ENCODE measurements at regions not wholly inside any gene's neighbourhood (a gene's known extent, or its start where the extent isn't known, plus 50 kb on each side); places are given as distances from the start of the nearest gene placed in this dataset.

- DNase-seq (ENCODE audit: low spot score): no peak
- TF ChIP-seq CTCF (IDR thresholded peaks at IDR 0.05; ENCODE audit: borderline replicate concordance, control extremely low read depth, extremely low read depth, insufficient read depth, missing control alignments): no peak
- in situ Hi-C loops (cut with MboI; ENCODE audit: low sequenced_read_pairs, unreplicated experiment): no loop called here
Measured at GRCh38 chr10:36492590-36493515, 632.5 kb upstream of the ANKRD30A start.

GRCh38 chr10:36491926-36492325, 633.5 kb upstream of the ANKRD30A start:
- DNase-seq (ENCODE audit: low spot score): no peak
- in situ Hi-C loops (cut with MboI; ENCODE audit: low sequenced_read_pairs, unreplicated experiment): no loop called here
- TF ChIP-seq CTCF (IDR thresholded peaks at IDR 0.05; ENCODE audit: borderline replicate concordance, control extremely low read depth, extremely low read depth, insufficient read depth, missing control alignments): no peak

GRCh38 chr10:36489611-36490228, 635.7 kb upstream of the ANKRD30A start:
- DNase-seq (ENCODE audit: low spot score): no peak
- in situ Hi-C loops (cut with MboI; ENCODE audit: low sequenced_read_pairs, unreplicated experiment): no loop called here
- TF ChIP-seq CTCF (IDR thresholded peaks at IDR 0.05; ENCODE audit: borderline replicate concordance, control extremely low read depth, extremely low read depth, insufficient read depth, missing control alignments): no peak

GRCh38 chr10:36489181-36489580, 636.2 kb upstream of the ANKRD30A start:
- in situ Hi-C loops (cut with MboI; ENCODE audit: low sequenced_read_pairs, unreplicated experiment): no loop called here
- TF ChIP-seq CTCF (IDR thresholded peaks at IDR 0.05; ENCODE audit: borderline replicate concordance, control extremely low read depth, extremely low read depth, insufficient read depth, missing control alignments): no peak
- DNase-seq (ENCODE audit: low spot score): no peak

GRCh38 chr10:36488579-36488978, 636.8 kb upstream of the ANKRD30A start:
- in situ Hi-C loops (cut with MboI; ENCODE audit: low sequenced_read_pairs, unreplicated experiment): no loop called here
- DNase-seq (ENCODE audit: low spot score): no peak
- no peak for TF ChIP-seq CTCF (IDR thresholded peaks at IDR 0.05; ENCODE audit: borderline replicate concordance, control extremely low read depth, extremely low read depth, insufficient read depth, missing control alignments)

- in situ Hi-C loops (cut with MboI; ENCODE audit: low sequenced_read_pairs, unreplicated experiment): no loop called here
- no peak for TF ChIP-seq CTCF (IDR thresholded peaks at IDR 0.05; ENCODE audit: borderline replicate concordance, control extremely low read depth, extremely low read depth, insufficient read depth, missing control alignments)
- no peak for DNase-seq (ENCODE audit: low spot score)
Measured at GRCh38 chr10:36479073-36479472, 646.3 kb upstream of the ANKRD30A start.
